Activated naive CD4-positive, alpha-beta T cell treated with anti-CD3 and anti-CD28 coated beads, Interleukin-2, amount 50 U/mL, for 72 hours (primary cell): ENCODE measurements at regions not wholly inside any gene's neighbourhood (a gene's known extent, or its start where the extent isn't known, plus 50 kb on each side); places are given as distances from the start of the nearest gene placed in this dataset.

Source experiments
- ATAC-seq, 2 donors: fragments of 150-1000 bp; cut with Tn5 transposase; 2 replicates each; pipeline ENCODE4 v1.10.0; 2021; ENCODE audit warnings: mild to moderate bottlenecking in 2 of 2, moderate library complexity in 2 of 2
- DNase-seq, 2 donors: peaks; one replicate each; pipeline ENCODE4 v3.0.0; 2021 to 2022; ENCODE audit warnings: low spot score in 2 of 2
- H3K27ac Mint-ChIP-seq, 2 donors: one replicate each; pipeline ENCODE4 v1.8.0; 2022; ENCODE audit warnings: mild to moderate bottlenecking in 2 of 2, mixed read lengths in 2 of 2
- H3K36me3 Mint-ChIP-seq, 2 donors: one replicate each; pipeline ENCODE4 v1.8.0; 2022; ENCODE audit warnings: mixed read lengths in 2 of 2
- H3K9me3 Mint-ChIP-seq, 2 donors: one replicate each; pipeline ENCODE4 v1.8.0; 2022; ENCODE audit warnings: mixed read lengths in 2 of 2

- ATAC-seq (no peak), DNase-seq (no peak)
- Mint-ChIP-seq H3K27ac (no peak overlapping the region), H3K36me3 (no peaks in the 10 kb centered on the region), H3K9me3 (peaks cover 4 to 7% of the 10 kb centered on the region in 2 donors)
Measured at GRCh38 chr2:228658998-228659397, 477.5 kb upstream of the SPHKAP start.

GRCh38 chr2:228657807-228658402, 476.4 kb upstream of the SPHKAP start:
- DNase-seq: no peak
- Mint-ChIP-seq H3K36me3 (no peaks in the 10 kb centered on the region), H3K9me3 (peaks cover 4% of the 10 kb centered on the region in 2 donors), H3K27ac (no peak overlapping the region)
- ATAC-seq: no peak

- DNase-seq: no peak
- no peak for ATAC-seq
- Mint-ChIP-seq H3K36me3 (no peaks in the 10 kb centered on the region), H3K9me3 (peaks cover 4 to 5% of the 10 kb centered on the region in 2 donors), H3K27ac (no peak overlapping the region)
Measured at GRCh38 chr2:228655331-228655730, 473.8 kb upstream of the SPHKAP start.

- peaks cover 4 to 9% of the 10 kb centered on the region in 2 donors for H3K9me3 Mint-ChIP-seq
- no peaks in the 10 kb centered on the region for H3K36me3 Mint-ChIP-seq
- DNase-seq (no peak), ATAC-seq (no peak)
- no peak overlapping the region for H3K27ac Mint-ChIP-seq
Measured at GRCh38 chr2:228654707-228655106, 473.2 kb upstream of the SPHKAP start.

- no peak overlapping the region for H3K27ac Mint-ChIP-seq
- no peak for DNase-seq
Measured at GRCh38 chr2:228653884-228654283, 472.4 kb upstream of the SPHKAP start.

GRCh38 chr2:228652366-228652765, 470.9 kb upstream of the SPHKAP start:
- H3K9me3 Mint-ChIP-seq: peaks cover 4 to 9% of the 10 kb centered on the region in 2 donors
- no peak overlapping the region for H3K27ac Mint-ChIP-seq
- H3K36me3 Mint-ChIP-seq: no peaks in the 10 kb centered on the region
- DNase-seq (no peak), ATAC-seq (no peak)

More at GRCh38 chr2:228653884-228654283, 472.4 kb upstream of the SPHKAP start:
- Mint-ChIP-seq H3K36me3 (no peaks in the 10 kb centered on the region), H3K9me3 (peaks cover 4 to 9% of the 10 kb centered on the region in 2 donors)
- no peak for ATAC-seq

- H3K36me3 Mint-ChIP-seq: no peaks in the 10 kb centered on the region
- H3K9me3 Mint-ChIP-seq: peaks cover 4 to 15% of the 10 kb centered on the region in 2 donors
- DNase-seq (no peak), ATAC-seq (no peak)
- no peak overlapping the region for H3K27ac Mint-ChIP-seq
Measured at GRCh38 chr2:228649876-228650275, 468.4 kb upstream of the SPHKAP start.

GRCh38 chr2:228649447-228649846, 468.0 kb upstream of the SPHKAP start:
- Mint-ChIP-seq H3K9me3 (peaks cover 4 to 15% of the 10 kb centered on the region in 2 donors), H3K36me3 (no peaks in the 10 kb centered on the region), H3K27ac (no peak overlapping the region)
- ATAC-seq (no peak), DNase-seq (no peak)

- Mint-ChIP-seq H3K9me3 (peaks cover 4 to 15% of the 10 kb centered on the region in 2 donors), H3K36me3 (no peaks in the 10 kb centered on the region), H3K27ac (no peak overlapping the region)
- ATAC-seq: no peak
- no peak for DNase-seq
Measured at GRCh38 chr2:228648541-228648940, 467.1 kb upstream of the SPHKAP start.

- ATAC-seq (no peak), DNase-seq (no peak)
- no peak overlapping the region for H3K27ac Mint-ChIP-seq
- H3K9me3 Mint-ChIP-seq: peaks cover 4 to 16% of the 10 kb centered on the region in 2 donors
- H3K36me3 Mint-ChIP-seq: no peaks in the 10 kb centered on the region
Measured at GRCh38 chr2:228646061-228646460, 464.6 kb upstream of the SPHKAP start.

- H3K27ac Mint-ChIP-seq: no peak overlapping the region
- H3K36me3 Mint-ChIP-seq: no peaks in the 10 kb centered on the region
- ATAC-seq (no peak), DNase-seq (no peak)
- peaks cover 0 to 11% of the 10 kb centered on the region in 2 donors for H3K9me3 Mint-ChIP-seq
Measured at GRCh38 chr2:228644199-228644598, 462.7 kb upstream of the SPHKAP start.

GRCh38 chr2:228642861-228643260, 461.4 kb upstream of the SPHKAP start:
- DNase-seq (no peak), ATAC-seq (no peak)
- Mint-ChIP-seq H3K36me3 (no peaks in the 10 kb centered on the region), H3K27ac (no peak overlapping the region), H3K9me3 (peaks cover 0 to 11% of the 10 kb centered on the region in 2 donors)

GRCh38 chr2:228630786-228631185, 449.3 kb upstream of the SPHKAP start:
- peaks cover 7 to 19% of the 10 kb centered on the region in 2 donors for H3K9me3 Mint-ChIP-seq
- no peaks in the 10 kb centered on the region for H3K36me3 Mint-ChIP-seq
- no peak for DNase-seq
- H3K27ac Mint-ChIP-seq: no peak overlapping the region
- ATAC-seq: no peak

GRCh38 chr2:228629251-228629650, 447.8 kb upstream of the SPHKAP start:
- ATAC-seq (no peak), DNase-seq (no peak)
- Mint-ChIP-seq H3K9me3 (peaks cover 13% of the 10 kb centered on the region in 2 donors), H3K36me3 (no peaks in the 10 kb centered on the region), H3K27ac (no peak overlapping the region)

GRCh38 chr2:228628682-228629081, 447.2 kb upstream of the SPHKAP start:
- Mint-ChIP-seq H3K9me3 (peaks cover 13% of the 10 kb centered on the region in 2 donors), H3K27ac (no peak overlapping the region), H3K36me3 (no peaks in the 10 kb centered on the region)
- ATAC-seq: no peak
- no peak for DNase-seq

GRCh38 chr2:228627510-228627909, 446.0 kb upstream of the SPHKAP start:
- Mint-ChIP-seq H3K36me3 (no peaks in the 10 kb centered on the region), H3K9me3 (peaks cover 5 to 10% of the 10 kb centered on the region in 2 donors), H3K27ac (no peak overlapping the region)
- no peak for DNase-seq
- no peak for ATAC-seq

- H3K9me3 Mint-ChIP-seq: peaks cover 5 to 8% of the 10 kb centered on the region in 2 donors
- H3K36me3 Mint-ChIP-seq: no peaks in the 10 kb centered on the region
- ATAC-seq: no peak
- H3K27ac Mint-ChIP-seq: no peak overlapping the region
- DNase-seq: no peak
Measured at GRCh38 chr2:228625481-228625880, 444.0 kb upstream of the SPHKAP start.

- ATAC-seq (no peak), DNase-seq (no peak)
- peaks cover 6 to 8% of the 10 kb centered on the region in 2 donors for H3K9me3 Mint-ChIP-seq
- no peaks in the 10 kb centered on the region for H3K36me3 Mint-ChIP-seq
- H3K27ac Mint-ChIP-seq: no peak overlapping the region
Measured at GRCh38 chr2:228624733-228625132, 443.2 kb upstream of the SPHKAP start.
